ENCODE measurements at regions not wholly inside any gene's neighbourhood (a gene's known extent, or its start where the extent isn't known, plus 50 kb on each side); places are given as distances from the start of the nearest gene placed in this dataset.

DNA sequence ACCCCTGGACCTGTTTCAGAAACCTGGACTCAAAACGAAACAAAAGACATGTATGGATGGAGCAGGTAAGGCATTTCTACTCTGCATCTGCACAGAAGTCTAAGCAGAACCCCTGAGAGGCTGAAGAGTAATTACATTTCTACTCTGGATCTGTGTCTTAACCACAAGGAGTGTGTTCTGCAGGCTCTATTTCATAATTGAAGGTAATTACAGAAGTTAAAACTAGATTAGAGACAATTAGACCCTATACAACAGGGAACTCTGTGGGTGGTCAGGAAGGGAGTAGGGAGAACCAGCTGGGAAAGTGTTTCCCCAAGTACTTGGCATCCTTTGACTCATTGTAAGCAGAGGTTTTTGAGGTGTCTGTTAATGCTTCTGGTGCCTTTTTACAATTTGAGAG, 69.8 kb downstream of the IGSF1 start:
- Histone ChIP-seq H3K27ac (ENCODE audit: low read length) (no peak overlapping the region), H3K27me3 (replicated peaks in 1 of 2; ENCODE audit: control insufficient read depth in 2 of 2, extremely low read depth in 1 of 2, insufficient read depth in 2 of 2, low read length in 1 of 2) (no peaks in the 10 kb centered on the region), H3K9me3 (no peaks in the 10 kb centered on the region), H3K4me3 (ENCODE audit: control insufficient read depth in 1 of 2, extremely low read depth in 1 of 2, low read length in 1 of 2) (no peak overlapping the region), H3K36me3 (ENCODE audit: control insufficient read depth in 2 of 2, extremely low read depth in 1 of 2, insufficient read depth in 1 of 2, low read length in 1 of 2) (no peaks in the 10 kb centered on the region), H3K4me1 (ENCODE audit: control insufficient read depth in 1 of 2, extremely low read depth in 1 of 2, insufficient read depth in 2 of 2, low read length in 2 of 2) (no peaks in the 10 kb centered on the region)
- Mint-ChIP-seq H3K36me3 (no peaks in the 10 kb centered on the region), H3K4me1 (no peaks in the 10 kb centered on the region), H3K4me3 (no peak overlapping the region), H3K27me3 (peaks cover 0 to 27% of the 10 kb centered on the region in 2 donors), H3K9me3 (no peaks in the 10 kb centered on the region), H3K27ac (no peak overlapping the region)
- no CpG with 5 or more reads among the region's 1 CpG for WGBS (ENCODE audit: insufficient coverage)
- ATAC-seq (replicated peaks in 1 of 4) (no peak), DNase-seq (no peak)
- CTCF ChIA-PET = no interaction called here
- POLR2A ChIA-PET = no interaction called here

DNA sequence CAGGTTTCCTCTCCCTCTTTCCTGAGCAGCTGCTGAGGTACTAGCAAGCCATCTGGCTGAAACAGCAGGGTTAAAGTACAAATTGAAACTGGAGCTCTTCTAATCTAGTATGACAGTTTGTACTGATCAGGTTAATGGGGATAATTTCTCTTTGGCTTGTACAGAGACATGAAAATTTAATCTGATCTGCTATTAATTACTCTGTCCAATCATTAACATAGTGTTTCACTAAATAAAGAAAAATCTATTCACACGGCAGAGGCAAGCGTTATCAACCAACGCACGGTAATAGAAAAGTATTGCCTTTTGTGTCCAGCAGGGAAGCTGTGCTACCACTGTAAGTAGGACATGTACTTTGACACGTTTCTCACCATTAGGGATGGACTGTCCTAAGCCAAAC, 71.1 kb downstream of the IGSF1 start:
- no peaks in the 10 kb centered on the region for H3K27me3 ChIP-seq (replicated peaks in 1 of 2; ENCODE audit: control insufficient read depth in 2 of 2, extremely low read depth in 1 of 2, insufficient read depth in 2 of 2, low read length in 1 of 2)
- H3K36me3 Mint-ChIP-seq = no peaks in the 10 kb centered on the region
- DNase-seq (no peak), ATAC-seq (replicated peaks in 1 of 4) (no peak)
- H3K36me3 ChIP-seq (ENCODE audit: control insufficient read depth in 2 of 2, extremely low read depth in 1 of 2, insufficient read depth in 1 of 2, low read length in 1 of 2) = no peaks in the 10 kb centered on the region
- peaks cover 0 to 29% of the 10 kb centered on the region in 2 donors for H3K27me3 Mint-ChIP-seq
- WGBS (ENCODE audit: insufficient coverage) = no CpG with 5 or more reads among the region's 5 CpGs
- no peaks in the 10 kb centered on the region for H3K9me3 Mint-ChIP-seq
- H3K27ac Mint-ChIP-seq = no peak overlapping the region
- H3K27ac ChIP-seq (ENCODE audit: low read length) = no peak overlapping the region
- no peak overlapping the region for H3K4me3 Mint-ChIP-seq
- ChIA-PET POLR2A (no interaction called here), CTCF (no interaction called here)
- no peaks in the 10 kb centered on the region for H3K4me1 Mint-ChIP-seq
- no peak overlapping the region for H3K4me3 ChIP-seq (ENCODE audit: control insufficient read depth in 1 of 2, extremely low read depth in 1 of 2, low read length in 1 of 2)
- no peaks in the 10 kb centered on the region for H3K9me3 ChIP-seq
- H3K4me1 ChIP-seq (ENCODE audit: control insufficient read depth in 1 of 2, extremely low read depth in 1 of 2, insufficient read depth in 2 of 2, low read length in 2 of 2) = no peaks in the 10 kb centered on the region

DNA sequence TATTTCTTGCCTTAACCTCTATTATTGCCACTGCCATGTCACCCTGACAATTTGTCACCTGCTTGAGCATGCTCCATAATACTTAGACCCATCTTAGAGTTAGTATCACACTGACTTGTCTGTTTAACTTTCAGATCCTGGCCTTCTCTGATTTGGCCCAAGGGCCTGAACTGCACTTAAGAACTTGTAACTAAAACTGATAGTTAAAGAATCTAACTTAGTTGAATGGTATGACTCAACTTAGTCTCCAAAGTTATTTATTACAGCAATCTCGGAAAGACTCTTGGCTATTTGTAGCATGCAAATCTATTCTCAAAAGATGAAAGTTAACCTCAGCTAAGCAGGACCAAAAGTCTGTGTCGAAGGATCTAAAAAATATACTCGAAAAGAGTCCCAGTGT, 72.3 kb downstream of the IGSF1 start:
- Histone ChIP-seq H3K4me3 (ENCODE audit: control insufficient read depth in 1 of 2, extremely low read depth in 1 of 2, low read length in 1 of 2) (no peak overlapping the region), H3K27ac (ENCODE audit: low read length) (no peak overlapping the region), H3K4me1 (ENCODE audit: control insufficient read depth in 1 of 2, extremely low read depth in 1 of 2, insufficient read depth in 2 of 2, low read length in 2 of 2) (no peaks in the 10 kb centered on the region), H3K36me3 (ENCODE audit: control insufficient read depth in 2 of 2, extremely low read depth in 1 of 2, insufficient read depth in 1 of 2, low read length in 1 of 2) (no peaks in the 10 kb centered on the region), H3K9me3 (no peaks in the 10 kb centered on the region), H3K27me3 (replicated peaks in 1 of 2; ENCODE audit: control insufficient read depth in 2 of 2, extremely low read depth in 1 of 2, insufficient read depth in 2 of 2, low read length in 1 of 2) (no peaks in the 10 kb centered on the region)
- no peaks in the 10 kb centered on the region for H3K4me1 Mint-ChIP-seq
- H3K27me3 Mint-ChIP-seq = peaks cover 0 to 32% of the 10 kb centered on the region in 2 donors
- no peaks in the 10 kb centered on the region for H3K9me3 Mint-ChIP-seq
- WGBS (ENCODE audit: insufficient coverage) = 60% methylated on average over 1 of the region's 3 CpGs
- no peak overlapping the region for H3K4me3 Mint-ChIP-seq
- no peak for DNase-seq
- ChIA-PET POLR2A (no interaction called here), CTCF (no interaction called here)
- H3K27ac Mint-ChIP-seq = no peak overlapping the region
- H3K36me3 Mint-ChIP-seq = no peaks in the 10 kb centered on the region
- ATAC-seq (replicated peaks in 1 of 4) = no peak

DNA sequence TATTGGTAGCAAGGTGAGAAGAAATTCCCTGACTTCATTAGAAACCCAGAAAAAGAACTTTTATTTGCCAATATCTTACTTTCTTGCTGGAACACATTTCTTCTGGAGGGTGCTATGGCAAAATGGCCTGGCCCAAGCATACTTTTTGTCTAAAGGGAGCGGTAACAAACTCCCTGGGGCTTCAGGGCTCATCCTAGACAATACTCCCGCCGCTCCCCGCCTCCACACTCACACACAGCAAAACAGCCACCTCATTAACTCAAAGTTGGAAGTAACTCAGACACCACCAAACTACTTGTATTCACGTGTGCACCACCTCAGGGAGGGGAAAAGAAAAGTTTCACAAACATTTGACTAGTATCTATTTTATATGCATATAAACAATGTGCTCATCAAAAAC, 75.7 kb downstream of the IGSF1 start:
- Mint-ChIP-seq H3K27me3 (peaks cover 0 to 38% of the 10 kb centered on the region in 2 donors), H3K9me3 (no peaks in the 10 kb centered on the region), H3K36me3 (no peaks in the 10 kb centered on the region), H3K4me3 (no peak overlapping the region), H3K27ac (no peak overlapping the region), H3K4me1 (no peaks in the 10 kb centered on the region)
- ATAC-seq (replicated peaks in 1 of 4) = no peak
- DNase-seq = no peak
- Histone ChIP-seq H3K4me3 (ENCODE audit: control insufficient read depth in 1 of 2, extremely low read depth in 1 of 2, low read length in 1 of 2) (no peak overlapping the region), H3K4me1 (ENCODE audit: control insufficient read depth in 1 of 2, extremely low read depth in 1 of 2, insufficient read depth in 2 of 2, low read length in 2 of 2) (no peaks in the 10 kb centered on the region), H3K9me3 (no peaks in the 10 kb centered on the region), H3K27me3 (replicated peaks in 1 of 2; ENCODE audit: control insufficient read depth in 2 of 2, extremely low read depth in 1 of 2, insufficient read depth in 2 of 2, low read length in 1 of 2) (no peaks in the 10 kb centered on the region), H3K36me3 (ENCODE audit: control insufficient read depth in 2 of 2, extremely low read depth in 1 of 2, insufficient read depth in 1 of 2, low read length in 1 of 2) (no peaks in the 10 kb centered on the region), H3K27ac (ENCODE audit: low read length) (no peak overlapping the region)
- POLR2A ChIA-PET = no interaction called here
- CTCF ChIA-PET = no interaction called here
- WGBS (ENCODE audit: insufficient coverage) = no CpG with 5 or more reads among the region's 5 CpGs

DNA sequence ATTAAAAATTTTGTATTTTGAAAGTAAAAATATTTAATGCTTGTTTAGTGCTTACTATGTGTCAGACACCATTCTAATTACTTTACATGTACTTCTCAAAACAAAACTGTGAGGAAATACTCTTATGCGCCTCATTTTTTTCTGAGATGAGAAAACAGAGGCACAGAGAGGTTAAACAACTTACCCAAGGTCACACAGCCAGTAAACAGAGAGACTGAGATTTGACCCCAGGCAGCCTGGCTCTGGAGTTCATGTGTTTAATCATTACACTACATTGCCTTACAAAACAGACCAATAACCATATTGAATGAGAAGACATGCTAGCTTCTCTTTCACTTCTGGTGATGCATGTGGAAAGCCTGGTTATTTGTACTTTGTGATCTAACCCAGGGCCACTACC, 86.3 kb downstream of the IGSF1 start:
- Histone ChIP-seq H3K4me3 (ENCODE audit: control insufficient read depth in 1 of 2, extremely low read depth in 1 of 2, low read length in 1 of 2) (no peak overlapping the region), H3K27me3 (replicated peaks in 1 of 2; ENCODE audit: control insufficient read depth in 2 of 2, extremely low read depth in 1 of 2, insufficient read depth in 2 of 2, low read length in 1 of 2) (no peaks in the 10 kb centered on the region), H3K9me3 (no peaks in the 10 kb centered on the region), H3K27ac (ENCODE audit: low read length) (no peak overlapping the region), H3K4me1 (ENCODE audit: control insufficient read depth in 1 of 2, extremely low read depth in 1 of 2, insufficient read depth in 2 of 2, low read length in 2 of 2) (no peaks in the 10 kb centered on the region), H3K36me3 (ENCODE audit: control insufficient read depth in 2 of 2, extremely low read depth in 1 of 2, insufficient read depth in 1 of 2, low read length in 1 of 2) (no peaks in the 10 kb centered on the region)
- Mint-ChIP-seq H3K36me3 (no peaks in the 10 kb centered on the region), H3K27ac (no peak overlapping the region), H3K9me3 (no peaks in the 10 kb centered on the region), H3K4me1 (no peaks in the 10 kb centered on the region), H3K4me3 (no peak overlapping the region), H3K27me3 (peaks cover 0 to 27% of the 10 kb centered on the region in 2 donors)
- DNase-seq (no peak), ATAC-seq (replicated peaks in 1 of 4) (no peak)
- ChIA-PET POLR2A (no interaction called here), CTCF (no interaction called here)
- WGBS (ENCODE audit: insufficient coverage) = no CpG with 5 or more reads among the region's 1 CpG

DNA sequence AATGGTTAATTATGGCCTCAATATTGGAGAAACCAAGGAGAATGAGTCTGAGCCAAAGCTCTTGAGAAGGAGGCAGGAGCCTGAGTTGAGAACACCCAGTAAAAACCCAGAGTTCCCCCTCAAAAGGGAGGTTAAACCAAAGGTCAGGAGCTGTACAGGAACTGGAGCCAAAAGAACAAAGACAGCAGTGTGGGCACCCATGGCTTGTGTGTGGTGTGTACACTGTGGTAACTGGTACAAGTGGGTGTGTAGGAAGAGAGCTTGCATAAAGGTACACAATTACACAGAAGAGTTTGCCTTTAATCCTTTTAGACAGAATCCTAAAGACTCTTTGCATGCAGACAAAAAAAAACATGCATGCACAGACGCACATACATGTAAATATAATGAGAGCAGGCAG, 87.1 kb downstream of the IGSF1 start:
- H3K27me3 Mint-ChIP-seq = peaks cover 0 to 27% of the 10 kb centered on the region in 2 donors
- H3K27ac ChIP-seq (ENCODE audit: low read length) = no peak overlapping the region
- no peak for DNase-seq
- no peaks in the 10 kb centered on the region for H3K4me1 Mint-ChIP-seq
- ChIA-PET CTCF (no interaction called here), POLR2A (no interaction called here)
- no peak for ATAC-seq (replicated peaks in 1 of 4)
- no peaks in the 10 kb centered on the region for H3K4me1 ChIP-seq (ENCODE audit: control insufficient read depth in 1 of 2, extremely low read depth in 1 of 2, insufficient read depth in 2 of 2, low read length in 2 of 2)
- no peaks in the 10 kb centered on the region for H3K27me3 ChIP-seq (replicated peaks in 1 of 2; ENCODE audit: control insufficient read depth in 2 of 2, extremely low read depth in 1 of 2, insufficient read depth in 2 of 2, low read length in 1 of 2)
- H3K4me3 ChIP-seq (ENCODE audit: control insufficient read depth in 1 of 2, extremely low read depth in 1 of 2, low read length in 1 of 2) = no peak overlapping the region
- H3K4me3 Mint-ChIP-seq = no peak overlapping the region
- no peaks in the 10 kb centered on the region for H3K36me3 ChIP-seq (ENCODE audit: control insufficient read depth in 2 of 2, extremely low read depth in 1 of 2, insufficient read depth in 1 of 2, low read length in 1 of 2)
- H3K9me3 Mint-ChIP-seq = no peaks in the 10 kb centered on the region
- no peak overlapping the region for H3K27ac Mint-ChIP-seq
- H3K36me3 Mint-ChIP-seq = no peaks in the 10 kb centered on the region
- H3K9me3 ChIP-seq = no peaks in the 10 kb centered on the region
- WGBS (ENCODE audit: insufficient coverage) = no CpG with 5 or more reads among the region's 1 CpG

- H3K4me3 Mint-ChIP-seq = no peak overlapping the region
- H3K27ac Mint-ChIP-seq = no peak overlapping the region
- ATAC-seq (replicated peaks in 1 of 4) (no peak), DNase-seq (no peak)
- H3K27me3 Mint-ChIP-seq = peaks cover 0 to 35% of the 10 kb centered on the region in 2 donors
- POLR2A ChIA-PET = no interaction called here
- H3K4me1 Mint-ChIP-seq = no peaks in the 10 kb centered on the region
- 100% methylated on average over 1 of the region's 6 CpGs for WGBS (ENCODE audit: insufficient coverage)
- Histone ChIP-seq H3K4me3 (ENCODE audit: control insufficient read depth in 1 of 2, extremely low read depth in 1 of 2, low read length in 1 of 2) (no peak overlapping the region), H3K27me3 (replicated peaks in 1 of 2; ENCODE audit: control insufficient read depth in 2 of 2, extremely low read depth in 1 of 2, insufficient read depth in 2 of 2, low read length in 1 of 2) (no peaks in the 10 kb centered on the region), H3K9me3 (no peaks in the 10 kb centered on the region), H3K27ac (ENCODE audit: low read length) (no peak overlapping the region), H3K4me1 (ENCODE audit: control insufficient read depth in 1 of 2, extremely low read depth in 1 of 2, insufficient read depth in 2 of 2, low read length in 2 of 2) (no peaks in the 10 kb centered on the region), H3K36me3 (ENCODE audit: control insufficient read depth in 2 of 2, extremely low read depth in 1 of 2, insufficient read depth in 1 of 2, low read length in 1 of 2) (no peaks in the 10 kb centered on the region)
- no peaks in the 10 kb centered on the region for H3K36me3 Mint-ChIP-seq
- CTCF ChIA-PET = no interaction called here
- H3K9me3 Mint-ChIP-seq = no peaks in the 10 kb centered on the region
Measured at GRCh38 chrX:131199091-131199490, 90.0 kb downstream of the IGSF1 start.

Data from T-cell (primary cell).